GM21825 (cell line): ENCODE measurements at regions not wholly inside any gene's neighbourhood (a gene's known extent, or its start where the extent isn't known, plus 50 kb on each side); places are given as distances from the start of the nearest gene placed in this dataset.

ENCODE experiments used
- ATAC-seq: cut with Tn5 transposase; IDR thresholded peaks from one replicate; pipeline ENCODE4 v1.9.1; 2021; ENCODE audit warnings: mild to moderate bottlenecking, moderate library complexity; ENCODE audit not compliant: unreplicated experiment

DNA sequence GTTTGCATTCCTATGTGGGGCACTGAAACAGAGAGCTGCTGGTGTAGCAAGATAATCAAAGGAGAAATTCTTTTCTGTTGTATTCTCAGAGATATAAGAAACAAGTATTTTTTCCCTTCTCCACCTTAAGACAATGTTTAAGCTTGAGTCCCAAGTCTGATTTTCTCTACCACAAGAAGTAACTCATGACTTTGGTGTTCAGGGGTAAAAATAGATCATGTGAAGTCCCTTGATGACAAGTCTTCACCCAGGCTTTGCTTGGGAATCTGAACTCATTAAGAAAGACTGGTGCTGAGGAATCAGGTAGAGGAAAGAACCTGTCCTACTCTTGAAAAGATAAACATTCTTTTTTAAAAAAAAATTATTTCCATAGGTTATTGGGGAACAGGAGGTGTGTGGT is 205.6 kb downstream of the ALDH8A1 start:
- no peak for ATAC-seq

- no peak for ATAC-seq
These were observed 208.7 kb downstream of the ALDH8A1 start for GRCh38 chr6:134741200-134741536.

DNA sequence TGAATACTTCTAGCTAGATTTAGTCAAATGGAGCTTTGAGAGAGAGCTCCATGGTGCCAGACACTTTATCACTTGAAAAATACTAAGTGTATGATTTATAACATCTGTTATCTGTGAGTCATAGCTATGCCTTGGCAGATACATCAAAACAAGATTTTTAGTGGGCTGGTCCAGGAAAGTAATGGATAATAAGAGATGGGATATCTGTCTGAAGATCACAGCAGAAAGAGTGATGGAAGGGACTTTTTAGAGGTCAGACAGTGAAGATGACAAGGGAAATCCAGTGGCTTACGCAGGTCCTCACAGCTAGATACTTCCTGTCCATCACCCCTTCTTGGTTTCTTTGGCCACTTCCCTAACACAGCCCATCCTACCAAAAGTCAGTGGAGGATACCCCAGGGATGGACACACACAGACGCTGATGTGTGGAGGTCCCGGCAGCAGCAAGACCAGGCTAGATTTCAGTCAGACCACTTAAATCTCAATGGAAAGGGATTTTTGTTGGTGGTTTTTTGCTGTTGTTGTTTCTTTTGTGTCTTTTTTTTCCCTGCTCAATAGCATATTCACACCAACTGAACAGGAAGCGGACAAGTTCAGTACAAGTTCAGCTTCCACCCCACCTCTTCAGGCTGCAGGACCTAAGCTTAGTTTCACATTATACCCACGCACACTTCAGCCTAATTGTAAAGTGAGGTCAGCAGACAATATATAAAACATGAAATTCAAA is 209.3 kb downstream of the ALDH8A1 start:
- no peak for ATAC-seq

GRCh38 chr6:134740027-134740373 is 209.9 kb downstream of the ALDH8A1 start:
- ATAC-seq: no peak

DNA sequence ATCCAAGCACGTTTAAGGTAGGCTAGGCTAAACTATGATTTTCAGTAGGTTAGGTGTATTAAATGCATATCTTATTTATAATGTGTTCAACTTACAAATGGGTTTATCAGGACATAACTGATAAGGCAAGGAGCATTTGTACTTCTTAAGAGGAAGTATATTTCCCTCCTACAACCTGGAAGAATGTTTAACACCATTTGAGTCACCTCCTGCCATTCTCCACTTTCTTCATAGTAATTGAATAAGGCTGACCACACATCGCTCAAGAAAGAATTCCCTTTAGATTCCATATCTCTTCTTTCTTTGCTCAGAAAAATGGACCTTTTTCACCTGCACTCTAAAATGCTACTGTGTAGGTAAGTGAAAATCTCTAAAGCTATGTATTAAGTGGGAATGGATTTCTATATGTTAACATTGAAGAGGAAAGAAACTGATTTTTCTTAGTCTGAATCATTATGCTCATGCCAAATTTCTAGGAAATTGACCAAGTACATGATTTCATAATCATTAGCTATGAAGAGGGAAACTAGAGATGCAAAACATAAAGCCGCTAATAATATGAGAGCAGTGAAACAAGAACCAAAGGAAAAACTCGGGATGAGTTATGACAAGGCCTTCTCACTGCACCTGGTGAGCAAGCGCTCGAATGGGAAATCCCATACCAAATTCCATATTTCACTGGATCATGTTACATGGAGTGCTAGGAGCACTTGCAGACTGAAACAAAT is 210.4 kb downstream of the ALDH8A1 start:
- ATAC-seq: no peak

DNA sequence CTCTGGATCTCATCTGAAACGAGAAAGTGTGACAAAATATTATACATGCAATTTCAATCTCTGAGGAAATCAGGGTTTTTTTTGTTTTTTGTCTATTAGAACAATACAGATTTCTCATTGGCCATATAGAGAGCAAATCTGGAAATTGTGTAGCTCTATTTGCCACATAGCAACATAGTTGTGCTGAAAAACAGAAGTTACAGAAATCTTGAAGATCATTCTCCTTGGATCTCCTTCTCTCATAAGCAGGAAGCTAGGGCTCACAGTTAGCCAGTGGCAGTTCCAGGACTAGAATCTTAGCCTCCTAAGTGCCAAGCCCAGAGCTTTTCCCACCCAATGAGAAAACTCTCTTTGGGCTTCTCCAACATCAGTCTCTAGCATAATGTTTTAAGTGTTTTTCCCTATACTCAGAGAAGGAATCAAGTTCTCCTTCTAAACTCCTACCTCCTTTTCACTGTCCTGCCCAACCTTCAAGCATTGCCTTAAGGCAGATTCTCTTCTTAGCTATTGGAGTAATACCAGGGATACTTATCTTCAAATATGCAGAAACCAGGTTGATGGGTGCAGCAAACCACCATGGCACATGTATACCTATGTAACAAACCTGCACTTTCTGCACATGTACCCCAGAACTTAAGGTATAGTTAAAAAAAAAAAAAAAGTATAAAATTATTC is 211.6 kb downstream of the ALDH8A1 start:
- ATAC-seq: no peak

DNA sequence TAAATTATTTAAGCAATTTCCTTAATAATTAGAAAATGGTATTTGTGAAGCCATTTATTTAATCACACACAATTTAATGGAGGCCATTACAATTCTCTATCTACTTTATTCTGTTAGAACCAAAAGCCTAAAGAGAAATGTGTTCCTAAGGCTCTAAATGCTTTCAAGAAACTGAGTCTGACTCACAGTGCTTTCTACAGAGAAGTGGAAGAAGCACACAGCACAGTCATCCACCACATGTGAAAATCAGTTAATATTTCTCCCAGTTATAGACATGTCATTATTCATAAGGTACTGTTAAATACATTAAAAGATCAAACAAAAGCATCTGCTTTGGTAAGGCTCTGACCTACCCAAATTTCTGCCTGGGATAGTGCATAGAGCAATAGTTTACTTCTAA is 214.4 kb downstream of the ALDH8A1 start:
- ATAC-seq: no peak

DNA sequence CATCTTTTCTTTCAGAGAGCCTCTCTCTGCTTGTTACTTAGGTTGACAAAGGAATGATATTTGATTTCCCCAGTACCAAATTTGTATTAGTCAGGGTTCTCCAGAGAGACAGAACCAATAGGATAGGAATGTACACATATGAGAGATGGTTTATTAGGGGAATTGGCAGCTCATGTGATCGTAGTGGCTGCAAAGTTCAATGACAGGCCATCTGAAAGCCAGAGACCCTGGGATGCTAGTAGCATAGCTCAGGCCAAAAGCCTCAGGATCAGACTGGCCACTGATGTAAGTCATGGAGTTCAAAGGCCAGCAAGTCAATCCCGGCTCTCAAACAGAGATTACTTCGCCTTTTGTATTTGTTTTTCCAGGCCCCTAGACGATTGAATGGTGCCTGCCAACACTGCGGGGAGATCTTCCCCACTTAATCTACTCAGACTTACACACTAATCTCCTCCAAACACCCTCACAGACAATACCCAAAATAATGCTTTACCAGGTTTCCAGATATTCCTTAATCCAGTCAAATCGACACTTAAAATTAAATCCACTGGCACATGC is 215.5 kb downstream of the ALDH8A1 start:
- ATAC-seq: no peak

- no peak for ATAC-seq
These were observed 216.1 kb downstream of the ALDH8A1 start for GRCh38 chr6:134733801-134734200.

DNA sequence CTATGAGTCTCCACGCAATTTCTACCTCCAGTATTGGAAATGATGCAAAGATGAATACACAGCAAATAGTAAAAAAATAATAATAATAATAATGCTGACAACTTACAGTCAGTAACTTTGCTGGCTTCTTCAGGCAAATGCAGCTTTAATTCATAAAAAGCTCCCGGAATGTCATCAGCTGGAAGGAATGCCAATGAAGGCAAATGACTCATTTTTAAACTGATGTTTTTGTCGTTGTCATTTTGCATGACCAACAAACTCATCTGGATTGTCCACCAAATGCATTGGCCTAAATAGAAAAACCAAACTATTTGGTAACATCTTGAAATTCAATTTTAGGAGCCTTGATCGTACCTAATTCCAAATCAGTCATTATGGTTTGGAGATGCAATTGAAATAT is 217.1 kb downstream of the ALDH8A1 start:
- no peak for ATAC-seq

DNA sequence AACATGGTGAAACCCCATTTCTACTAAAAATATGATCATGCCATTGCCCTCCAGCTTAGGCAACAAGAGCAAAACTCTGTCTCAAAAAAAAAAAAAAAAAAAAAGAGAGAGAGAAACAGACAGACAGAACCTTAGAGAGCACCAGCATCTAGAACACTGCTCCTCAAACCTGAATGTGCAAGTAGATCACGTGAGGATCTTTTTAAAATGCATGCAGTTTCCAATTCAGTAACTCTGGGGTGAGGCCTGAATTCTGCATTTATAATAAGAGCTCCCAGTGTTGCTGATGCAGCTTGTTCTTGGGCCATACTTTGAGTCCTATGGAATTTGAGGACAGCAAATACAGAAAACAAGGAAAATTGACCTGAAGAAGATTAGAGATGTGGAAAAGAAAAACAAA is 218.3 kb downstream of the ALDH8A1 start:
- ATAC-seq: no peak

- no peak for ATAC-seq
These were observed 219.9 kb downstream of the ALDH8A1 start for GRCh38 chr6:134730013-134730412.

DNA sequence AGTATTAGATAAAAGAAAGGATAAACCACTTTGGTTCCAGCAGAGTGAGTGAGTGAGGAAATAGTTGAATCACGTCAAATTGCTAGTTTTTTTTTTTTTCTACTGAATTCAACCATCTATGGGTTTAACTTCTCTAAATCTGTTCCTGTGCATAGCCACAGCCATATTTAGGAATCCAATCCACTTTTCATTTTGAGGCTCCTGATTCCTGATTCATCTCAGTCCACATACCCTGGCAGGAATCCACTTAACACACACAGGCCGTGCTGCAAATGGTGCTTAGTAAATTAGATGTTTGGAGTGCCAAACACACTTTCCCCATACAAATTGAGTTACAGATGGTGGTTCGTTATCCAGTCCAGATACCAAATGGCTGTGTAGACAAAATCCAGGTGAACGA is 220.3 kb downstream of the ALDH8A1 start:
- no peak for ATAC-seq

DNA sequence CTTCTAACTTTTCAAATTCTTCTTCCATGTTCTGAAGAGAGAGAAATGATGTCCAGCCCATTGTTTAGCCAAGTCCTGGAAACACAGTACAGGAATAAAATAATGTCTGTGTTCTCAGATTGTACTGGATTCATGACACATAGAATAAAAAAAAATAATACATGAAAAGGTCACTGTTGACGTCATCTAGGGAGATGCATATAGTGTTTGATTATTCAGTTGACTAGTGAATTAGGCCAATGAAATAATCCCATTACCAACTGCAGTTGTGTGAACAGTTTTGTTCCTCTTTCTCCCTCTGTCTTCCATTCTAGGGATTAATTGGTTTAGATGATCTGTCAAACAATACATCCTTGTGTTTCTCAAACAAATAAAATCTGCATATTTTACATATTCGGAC is 222.8 kb downstream of the ALDH8A1 start:
- no peak for ATAC-seq

DNA sequence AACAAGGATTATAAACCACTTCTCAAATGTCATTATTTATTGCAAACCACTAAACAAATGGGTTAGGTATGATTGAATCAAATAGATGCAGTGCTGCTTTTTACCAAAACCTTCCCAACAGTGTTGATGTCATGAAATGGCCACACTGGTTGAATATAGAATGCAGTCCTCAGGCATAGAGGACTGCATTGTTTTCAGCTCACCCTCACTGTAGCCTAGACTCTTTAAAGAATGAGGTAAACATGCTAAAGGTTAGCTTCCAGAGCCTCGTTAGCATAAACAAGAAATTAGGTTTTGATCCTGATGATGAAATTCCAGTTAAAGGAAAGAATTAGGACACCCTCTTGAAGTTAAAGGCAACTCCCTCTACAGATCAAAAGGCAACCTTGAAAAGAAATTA is 224.3 kb downstream of the ALDH8A1 start:
- ATAC-seq: no peak

DNA sequence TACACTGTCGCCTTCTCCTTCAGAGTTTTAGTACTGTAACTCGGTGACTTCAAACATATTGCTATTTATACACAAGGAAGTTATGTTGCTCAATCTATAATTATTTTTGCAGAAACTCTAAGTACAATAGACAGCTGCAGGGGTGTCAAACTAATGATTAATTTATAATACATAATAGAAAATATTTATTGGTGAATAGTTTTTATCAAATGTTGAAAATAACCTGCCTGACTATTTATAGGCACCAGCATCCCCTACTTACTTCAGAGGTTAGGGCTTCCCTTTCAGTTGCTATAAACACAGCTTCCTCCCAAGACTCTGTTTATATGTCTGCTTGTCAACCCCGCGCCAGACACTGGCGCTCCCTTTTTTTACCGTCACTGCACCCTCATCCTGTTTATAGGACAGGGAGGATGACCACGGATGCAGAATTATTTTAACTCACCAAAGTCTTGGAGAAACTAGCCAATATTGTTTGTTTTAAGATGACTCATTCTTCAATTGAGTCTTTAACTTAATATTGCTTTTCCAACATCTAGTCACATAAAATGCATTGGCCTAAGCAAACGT is 225.0 kb downstream of the ALDH8A1 start:
- ATAC-seq: no peak

GRCh38 chr6:134723081-134723871 is 226.6 kb downstream of the ALDH8A1 start:
- no peak for ATAC-seq

GRCh38 chr6:134722200-134722870 is 227.6 kb downstream of the ALDH8A1 start:
- ATAC-seq: no peak

GRCh38 chr6:134721060-134721405 is 228.9 kb downstream of the ALDH8A1 start:
- ATAC-seq: no peak

GRCh38 chr6:134720353-134721059 is 229.4 kb downstream of the ALDH8A1 start:
- ATAC-seq: no peak
